ENCODE measurements at regions not wholly inside any gene's neighbourhood (a gene's known extent, or its start where the extent isn't known, plus 50 kb on each side); places are given as distances from the start of the nearest gene placed in this dataset.
"Not testable (repeated sequence)": the region's sequence is repeated elsewhere in the genome, so short reads cannot be mapped to it uniquely, and the experiment has no call there.

DNA sequence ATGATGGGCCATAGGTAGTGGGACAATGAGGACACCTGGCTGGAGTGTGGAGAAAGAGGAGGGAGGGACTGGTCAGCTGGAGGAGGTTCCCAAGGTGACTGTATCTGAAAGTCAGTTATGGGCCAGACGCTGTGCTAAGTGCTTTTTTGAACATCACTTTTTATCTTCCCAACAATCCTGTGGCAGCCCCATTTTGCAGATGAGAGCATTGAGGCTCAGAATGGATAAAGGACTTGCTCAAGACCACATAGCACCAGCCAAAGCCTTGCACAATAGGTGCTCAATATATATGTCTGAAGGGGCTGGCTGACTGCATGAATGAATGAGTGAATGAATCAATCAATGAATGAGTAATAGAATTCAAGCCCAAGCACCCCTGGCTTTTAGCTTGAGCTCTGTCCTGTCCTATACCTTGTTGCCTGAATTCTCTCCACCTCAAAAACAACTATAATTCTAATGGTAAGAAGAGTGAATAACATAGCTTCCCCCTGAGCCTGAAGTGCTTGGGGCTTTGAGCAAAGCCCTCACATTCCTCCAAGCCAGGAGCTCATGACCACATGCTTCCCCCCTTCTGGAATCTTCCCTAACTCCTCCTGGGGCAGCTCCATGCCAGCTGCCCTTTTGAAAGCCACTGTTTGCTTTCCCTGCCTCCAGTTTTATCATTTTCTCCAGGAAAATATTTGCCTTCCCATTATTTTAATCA is 150.9 kb downstream of the RPLP1 start:
- DNase-seq = no peak

DNA sequence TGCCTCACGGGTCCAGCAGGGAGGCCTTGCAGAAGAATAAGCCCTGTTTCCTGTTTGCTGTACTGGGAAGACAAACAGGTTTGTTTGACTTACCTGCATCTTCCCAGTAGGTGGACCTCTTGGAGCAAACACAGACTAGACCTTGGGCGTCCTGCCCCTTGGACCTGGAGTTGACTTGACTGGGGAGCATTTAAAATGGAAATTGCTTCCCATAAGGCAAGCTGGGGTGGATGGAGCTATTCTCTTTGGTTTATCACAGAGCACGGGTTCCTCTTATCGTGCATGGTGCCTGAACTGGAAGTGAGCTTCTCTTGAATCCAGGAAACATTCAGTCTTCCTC is 151.4 kb downstream of the RPLP1 start:
- no peak for DNase-seq

DNA sequence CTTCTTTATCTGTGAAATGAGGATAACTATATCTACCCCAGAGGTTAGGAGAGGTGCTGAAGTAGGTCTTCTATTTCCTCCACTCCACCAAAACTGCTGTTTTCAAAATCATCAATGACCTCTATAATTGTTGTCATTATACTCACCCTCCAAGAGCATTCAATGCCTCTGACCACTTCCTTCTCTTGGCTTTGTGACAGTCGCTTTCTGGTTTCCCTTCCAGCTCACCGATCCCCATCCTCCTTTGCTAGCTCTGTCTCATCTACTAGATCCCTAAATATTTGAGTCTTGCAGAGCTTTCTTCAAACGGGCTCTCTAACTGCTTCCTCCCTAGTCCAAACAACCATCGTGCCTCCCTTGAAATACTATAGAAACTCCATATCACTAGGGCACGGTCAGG is 153.5 kb downstream of the RPLP1 start:
- no peak for DNase-seq

DNA sequence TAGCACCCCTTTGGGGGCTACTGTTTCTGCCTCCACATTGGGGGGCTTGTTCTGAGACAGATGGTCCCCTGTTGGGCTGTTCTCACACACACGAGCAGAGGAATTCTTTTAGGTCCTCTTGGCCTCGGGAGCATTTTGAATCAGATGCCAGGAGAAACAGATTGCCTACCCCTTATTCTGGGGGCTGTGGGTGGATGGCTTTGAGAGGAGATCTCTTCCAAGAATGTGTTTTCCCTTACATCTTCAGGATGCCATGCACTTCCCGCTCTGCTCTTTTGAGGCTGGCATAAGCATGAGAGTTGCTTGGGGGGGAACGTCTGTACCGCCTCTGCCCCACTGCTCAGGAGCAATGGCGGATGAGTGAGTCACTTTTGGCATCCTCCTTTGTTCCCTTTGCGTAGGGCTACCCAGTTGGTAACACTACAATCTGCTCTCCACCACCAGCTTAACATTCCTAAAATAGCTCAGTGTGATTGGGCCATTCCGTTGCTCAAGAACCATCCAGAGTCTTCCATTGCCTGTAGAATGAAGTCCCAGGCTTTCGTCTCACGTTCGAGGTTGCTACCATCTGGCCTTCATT is 154.4 kb downstream of the RPLP1 start:
- no peak for DNase-seq

DNA sequence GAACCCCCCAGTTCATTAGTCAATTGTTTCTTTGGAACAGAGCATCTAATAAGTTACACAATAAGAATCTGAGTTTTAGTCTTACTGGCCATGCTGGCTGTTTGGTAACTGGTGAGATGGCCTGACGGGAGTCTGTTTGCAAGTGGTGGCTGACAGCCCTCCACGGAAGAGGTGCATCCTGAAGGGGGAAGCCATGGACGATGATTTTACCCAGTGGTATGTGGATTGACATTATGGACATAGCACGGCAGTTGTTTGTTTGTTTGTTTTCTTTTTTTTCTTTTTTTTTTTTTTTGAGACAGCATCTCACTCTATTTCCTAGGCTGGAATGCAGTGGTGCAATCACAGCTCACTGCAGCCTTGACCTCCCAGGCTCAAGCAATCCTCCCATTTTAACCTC is 156.0 kb downstream of the RPLP1 start:
- no peak for DNase-seq

DNA sequence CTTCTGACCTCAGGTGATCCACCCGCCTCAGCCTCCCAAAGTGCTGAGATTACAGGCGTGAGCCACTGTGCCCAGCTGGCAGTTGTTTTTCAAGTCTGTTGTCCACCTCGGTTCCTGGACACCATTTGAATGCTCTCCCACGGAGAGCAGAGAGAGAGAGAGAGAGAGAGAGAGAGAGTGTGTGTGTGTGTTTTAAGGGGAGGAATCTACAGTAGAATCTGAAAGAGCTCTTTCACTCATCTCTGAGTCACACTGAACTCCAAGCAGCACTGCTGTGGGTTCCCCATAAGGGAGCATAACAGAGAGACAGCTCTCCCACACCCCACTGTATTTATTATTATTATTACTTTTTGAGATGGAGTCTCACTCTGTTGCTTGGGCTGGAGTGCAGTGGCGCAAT is 156.6 kb downstream of the RPLP1 start:
- no peak for DNase-seq

DNA sequence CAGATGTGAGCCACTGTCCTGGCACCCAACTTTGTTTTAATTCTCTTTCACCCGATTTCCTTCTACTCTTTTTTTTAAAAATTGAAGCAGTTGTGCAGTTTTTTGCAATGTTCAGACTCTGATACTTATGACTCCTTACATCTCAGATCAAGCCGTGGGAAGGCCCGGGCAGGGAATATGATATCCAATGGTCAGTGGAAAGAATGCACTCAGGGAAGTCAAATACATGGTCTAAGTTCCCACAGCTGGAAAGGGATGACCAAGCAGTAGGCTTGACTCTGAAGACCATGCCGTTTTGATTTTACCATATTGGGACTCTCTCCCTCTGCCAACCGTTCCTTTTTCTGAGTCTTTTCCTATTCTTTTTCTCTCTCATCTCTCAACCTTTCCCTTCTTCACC is 157.2 kb downstream of the RPLP1 start:
- DNase-seq = no peak

DNA sequence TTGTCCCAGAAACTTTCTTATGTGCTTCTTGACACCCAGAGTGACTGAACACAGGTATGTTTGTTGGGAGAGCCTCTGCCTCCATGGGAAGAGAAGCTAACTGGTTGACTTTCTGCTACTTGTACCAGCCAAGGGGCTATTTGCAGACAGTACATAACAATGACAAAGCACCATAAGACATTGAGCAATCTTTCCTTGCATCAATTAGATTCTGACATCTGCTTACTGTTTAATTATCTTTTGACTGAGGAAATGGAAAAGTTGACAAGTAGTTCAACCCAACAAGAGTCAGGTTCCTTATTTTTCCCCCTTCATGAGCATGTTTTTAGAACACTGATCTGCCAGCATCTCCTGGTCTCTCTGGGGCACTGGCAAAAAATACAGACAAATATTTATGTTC is 157.7 kb downstream of the RPLP1 start:
- no peak for DNase-seq

DNA sequence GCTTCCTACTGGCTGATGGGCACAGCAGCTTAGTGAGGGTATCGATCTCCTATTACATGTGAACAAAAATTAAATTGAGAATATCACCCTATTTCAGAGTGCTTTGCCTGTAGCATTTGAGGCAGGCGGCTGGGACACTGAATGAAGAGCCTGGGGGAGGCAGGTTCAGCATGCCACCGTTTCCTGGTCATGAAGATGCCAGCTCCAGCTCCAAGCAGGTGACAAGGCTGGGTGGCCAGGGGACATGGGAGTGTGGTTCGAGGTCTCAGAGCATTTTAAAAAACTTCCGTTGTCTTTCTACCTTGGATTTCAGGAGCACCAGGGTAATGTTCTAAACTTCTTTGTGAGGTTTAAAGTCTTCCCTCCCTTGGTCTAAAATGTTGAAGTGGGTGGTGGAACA is 158.2 kb downstream of the RPLP1 start:
- no peak for DNase-seq

DNA sequence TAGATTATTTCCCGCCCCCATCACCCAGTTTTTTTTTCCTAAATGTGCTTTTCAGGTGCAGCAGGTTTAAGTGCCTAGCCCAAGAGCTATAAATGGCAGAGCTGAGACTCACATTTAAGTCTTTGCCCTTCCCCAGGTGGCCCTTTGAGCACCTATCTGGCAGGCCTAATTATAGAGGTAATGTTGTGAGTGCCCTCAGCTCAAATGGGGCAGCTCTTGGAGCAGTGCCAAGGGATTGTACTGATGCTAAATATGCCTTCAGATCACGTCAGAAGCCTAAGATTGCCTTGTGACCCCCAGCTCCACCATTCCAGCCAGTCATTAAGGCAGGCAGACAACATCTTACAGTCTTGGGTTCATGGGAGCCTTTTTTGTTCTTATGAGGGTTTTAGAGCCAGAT is 159.5 kb downstream of the RPLP1 start:
- DNase-seq = no peak

DNA sequence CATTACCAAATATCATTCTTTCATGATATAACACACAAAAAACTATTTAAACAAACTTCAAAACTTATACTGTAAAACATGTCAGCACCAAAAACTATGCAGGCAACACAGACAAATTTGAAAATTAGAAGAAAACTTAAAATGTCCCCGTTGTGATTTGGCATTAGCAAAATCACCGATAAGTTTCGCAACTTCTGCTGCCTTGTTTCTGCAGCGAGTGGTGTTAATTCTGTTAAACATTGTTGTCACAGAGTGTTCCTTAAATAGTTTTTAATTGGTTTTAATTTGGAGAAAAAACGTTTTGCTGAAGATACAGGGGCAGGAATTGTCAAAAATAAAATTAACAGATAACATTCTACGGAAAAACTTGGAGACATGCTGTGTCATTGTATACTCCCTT is 160.6 kb downstream of the RPLP1 start:
- no peak for DNase-seq

DNA sequence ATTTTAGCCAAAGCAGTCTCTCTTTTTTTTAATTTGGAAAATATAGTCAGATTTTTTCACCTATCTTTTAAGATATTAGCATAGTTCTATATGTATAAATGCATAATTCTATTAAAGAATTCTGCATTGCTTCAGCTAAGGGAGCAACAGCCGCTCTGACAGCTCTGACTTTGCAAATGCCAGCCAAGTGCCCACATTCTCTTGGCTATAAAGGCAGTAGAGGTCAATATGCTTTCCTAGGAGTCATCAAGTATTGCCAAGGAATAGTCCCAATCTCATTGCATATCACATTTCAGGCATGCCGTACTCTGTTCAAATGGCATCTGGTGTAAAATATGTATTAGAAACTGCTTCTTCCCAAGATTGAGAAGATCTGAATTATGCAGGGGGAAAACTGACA is 161.4 kb downstream of the RPLP1 start:
- DNase-seq = no peak

DNA sequence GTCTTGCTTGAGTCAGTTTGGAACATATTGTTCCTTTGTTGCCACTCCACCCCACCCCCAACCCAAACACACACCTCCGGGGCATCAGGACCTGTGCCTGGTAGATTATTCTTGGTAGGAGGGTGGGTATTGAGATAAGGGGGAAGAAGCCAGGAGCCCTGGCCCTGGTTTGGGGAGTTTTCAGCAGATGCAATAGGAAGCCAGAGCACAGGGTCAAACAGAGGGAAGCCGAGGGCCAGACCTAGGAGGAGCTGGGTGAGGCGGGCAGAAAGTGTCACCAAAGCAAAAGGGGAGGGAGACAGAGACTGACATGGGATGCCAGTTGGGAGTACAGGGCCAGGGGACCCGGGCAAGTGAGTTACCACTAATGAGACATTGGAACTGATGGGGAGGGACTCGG is 163.1 kb downstream of the RPLP1 start:
- no peak for DNase-seq

DNA sequence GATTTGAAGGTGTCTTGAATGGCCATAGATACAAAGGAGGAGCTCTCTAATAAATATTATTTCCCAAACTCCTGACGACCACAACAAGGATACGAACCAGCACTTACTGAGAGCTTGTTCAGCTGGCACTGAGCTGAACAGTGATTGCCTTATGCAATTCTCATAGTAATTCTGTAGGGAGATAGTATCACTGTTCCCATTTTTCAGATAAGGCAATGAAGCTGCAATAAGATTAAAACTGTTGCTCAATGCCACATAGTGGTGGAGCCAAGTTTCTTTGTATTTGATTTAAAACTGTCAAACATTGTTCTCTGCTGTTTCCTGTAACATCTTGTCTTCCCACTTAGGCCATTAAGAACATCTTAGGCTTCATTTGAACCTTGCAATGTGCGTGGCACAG is 163.9 kb downstream of the RPLP1 start:
- DNase-seq = no peak

DNA sequence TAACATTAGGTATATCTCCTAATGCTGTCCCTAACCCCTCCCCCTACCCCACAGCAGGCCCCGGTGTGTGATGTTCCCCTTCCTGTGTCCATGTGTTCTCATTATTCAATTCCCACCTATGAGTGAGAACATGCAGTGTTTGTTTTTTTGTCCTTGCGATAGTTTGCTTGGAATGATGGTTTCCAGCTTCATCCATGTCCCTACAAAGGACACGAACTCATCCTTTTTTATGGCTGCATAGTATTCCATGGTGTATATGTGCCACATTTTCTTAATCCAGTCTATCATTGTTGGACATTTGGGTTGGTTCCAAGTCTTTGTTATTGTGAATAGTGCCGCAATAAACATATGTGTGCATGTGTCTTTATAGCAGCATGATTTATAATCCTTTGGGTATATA is 164.5 kb downstream of the RPLP1 start:
- DNase-seq = not testable (repeated sequence)

DNA sequence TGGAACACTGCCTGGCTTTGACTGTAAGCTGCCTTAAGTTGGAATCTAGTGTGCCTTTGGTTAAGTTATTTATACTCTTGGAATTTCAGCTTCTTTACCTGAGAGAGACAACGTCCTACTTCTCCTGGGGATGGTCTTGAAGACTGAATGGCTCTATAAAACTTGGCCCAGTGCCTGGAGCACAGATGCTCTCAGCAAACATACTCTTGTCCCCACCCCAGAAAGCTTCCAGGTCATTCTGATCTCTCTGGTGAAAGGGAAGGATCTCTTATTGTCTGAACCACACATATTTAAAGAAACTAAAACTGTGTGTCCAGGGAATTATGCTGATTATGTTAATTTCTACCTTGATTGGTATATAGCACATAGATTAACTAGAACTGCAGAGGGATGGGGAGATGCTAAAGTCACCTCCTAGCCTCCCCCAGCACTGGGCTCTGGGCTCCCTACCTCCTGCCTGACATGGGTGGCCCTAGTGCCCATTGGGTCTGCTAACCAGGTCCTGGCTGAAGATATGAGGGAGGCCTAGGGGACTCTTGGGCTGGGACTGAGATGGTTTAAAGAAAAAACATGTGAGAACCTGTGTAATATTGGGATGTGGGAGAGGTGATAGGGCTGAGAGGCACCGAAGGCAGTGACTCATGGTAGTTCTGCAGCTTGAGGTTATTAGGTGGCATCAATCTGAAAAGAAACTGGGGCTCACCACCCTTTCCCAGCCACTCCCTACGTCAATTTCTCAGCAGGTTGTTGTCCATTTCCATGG is 171.0 kb downstream of the RPLP1 start:
- DNase-seq = no peak

DNA sequence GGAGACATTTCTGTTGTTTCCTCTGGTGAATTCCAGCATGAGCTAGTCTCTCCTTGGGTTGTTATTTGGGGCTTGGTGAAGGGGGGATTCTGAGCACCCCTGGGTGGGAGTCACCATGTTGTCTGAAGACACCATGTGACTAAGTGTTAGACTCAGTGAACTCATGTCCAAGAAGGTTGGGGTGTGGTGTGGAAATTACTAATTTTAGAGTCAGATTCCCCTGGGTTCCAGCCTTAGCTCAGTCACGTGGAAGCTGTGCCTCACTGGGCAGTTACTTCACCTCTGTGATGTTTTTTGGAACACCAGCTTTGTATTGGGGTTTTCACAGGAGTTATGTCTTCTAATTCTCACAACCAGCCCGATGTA is 171.5 kb downstream of the RPLP1 start:
- no peak for DNase-seq

DNA sequence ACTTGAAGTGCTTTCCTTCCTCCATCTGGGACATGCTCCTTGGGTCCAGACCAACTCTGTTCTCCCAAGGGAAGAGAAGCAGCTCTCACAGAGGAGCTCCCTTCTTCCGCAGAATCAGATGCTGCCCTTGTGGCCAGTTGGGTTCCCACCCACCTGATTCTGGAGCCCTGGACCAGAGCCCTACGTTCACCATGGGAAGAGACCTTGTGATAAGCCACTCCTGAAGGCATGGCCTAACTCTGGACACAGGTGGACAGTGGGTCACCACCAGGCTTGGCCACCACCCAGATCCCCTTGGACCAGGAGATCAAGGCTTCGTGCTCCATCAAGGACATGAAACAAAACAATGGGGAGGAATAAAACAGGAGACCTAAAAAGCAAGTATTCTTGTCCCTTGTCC is 172.2 kb downstream of the RPLP1 start:
- DNase-seq = no peak

DNA sequence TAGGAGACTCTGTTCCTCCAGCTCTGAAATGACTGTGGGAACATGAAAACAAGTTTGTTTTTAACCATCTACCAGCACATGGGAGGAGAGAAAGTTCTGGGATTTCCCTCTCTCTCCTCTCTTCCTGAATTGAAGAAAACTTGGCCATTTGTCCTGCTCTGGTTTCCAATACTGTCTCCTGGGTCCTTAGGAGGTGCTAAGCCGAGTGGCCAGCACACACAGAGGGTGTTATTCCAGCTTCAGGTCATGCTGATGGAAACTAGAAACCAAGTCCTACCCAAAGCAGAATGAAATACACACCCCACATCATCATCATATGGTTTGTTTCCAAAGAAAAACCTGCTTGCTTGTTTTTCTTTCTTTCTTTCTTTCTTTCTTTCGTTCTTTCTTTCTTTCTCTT is 172.7 kb downstream of the RPLP1 start:
- DNase-seq = no peak

DNA sequence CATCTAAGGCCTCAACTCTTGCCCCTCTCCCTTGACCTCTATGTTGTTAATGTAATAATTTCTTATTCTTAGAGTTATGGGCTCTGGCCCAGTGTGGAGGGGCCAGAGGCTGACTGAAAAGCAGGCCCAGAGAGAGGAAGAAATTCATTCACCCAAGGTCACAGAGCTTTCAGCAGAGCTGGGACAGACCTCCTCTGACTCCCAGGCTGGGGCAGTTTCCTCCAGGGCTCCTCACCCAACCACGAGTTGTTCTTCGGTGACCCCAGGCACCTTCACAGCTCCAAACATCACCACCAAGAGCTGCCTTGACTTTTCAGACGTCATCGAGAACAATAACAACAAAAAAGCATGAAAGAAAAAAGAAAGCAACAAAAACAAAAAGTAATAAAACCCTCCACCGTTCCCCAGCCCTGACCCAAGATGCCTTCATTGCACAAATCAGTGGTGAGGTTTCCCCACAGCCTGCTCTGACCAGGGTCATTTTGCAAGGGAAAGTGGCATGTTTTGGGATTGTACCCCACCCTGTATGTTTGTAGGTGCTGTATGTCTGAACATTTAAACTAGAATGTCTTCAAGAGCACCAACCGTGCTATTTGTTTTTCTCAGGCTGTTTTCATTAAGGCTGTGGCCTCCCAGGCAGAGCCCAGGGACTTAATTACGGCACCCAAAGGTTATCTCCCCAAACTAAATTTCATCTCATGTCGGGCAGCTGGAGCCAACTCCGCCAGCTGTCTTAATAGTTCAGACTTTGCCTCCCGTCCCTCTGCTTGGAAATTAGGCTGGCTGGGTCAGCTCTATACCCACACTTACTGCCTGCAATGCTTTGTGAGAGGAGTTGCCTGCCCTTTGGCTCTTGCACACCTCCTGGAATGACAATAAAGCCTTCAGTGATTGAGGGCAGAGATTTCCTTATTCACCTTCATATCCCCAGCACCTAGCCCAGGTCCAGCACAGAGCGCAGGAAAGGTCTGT is 173.8 kb downstream of the RPLP1 start:
- no peak for DNase-seq

DNA sequence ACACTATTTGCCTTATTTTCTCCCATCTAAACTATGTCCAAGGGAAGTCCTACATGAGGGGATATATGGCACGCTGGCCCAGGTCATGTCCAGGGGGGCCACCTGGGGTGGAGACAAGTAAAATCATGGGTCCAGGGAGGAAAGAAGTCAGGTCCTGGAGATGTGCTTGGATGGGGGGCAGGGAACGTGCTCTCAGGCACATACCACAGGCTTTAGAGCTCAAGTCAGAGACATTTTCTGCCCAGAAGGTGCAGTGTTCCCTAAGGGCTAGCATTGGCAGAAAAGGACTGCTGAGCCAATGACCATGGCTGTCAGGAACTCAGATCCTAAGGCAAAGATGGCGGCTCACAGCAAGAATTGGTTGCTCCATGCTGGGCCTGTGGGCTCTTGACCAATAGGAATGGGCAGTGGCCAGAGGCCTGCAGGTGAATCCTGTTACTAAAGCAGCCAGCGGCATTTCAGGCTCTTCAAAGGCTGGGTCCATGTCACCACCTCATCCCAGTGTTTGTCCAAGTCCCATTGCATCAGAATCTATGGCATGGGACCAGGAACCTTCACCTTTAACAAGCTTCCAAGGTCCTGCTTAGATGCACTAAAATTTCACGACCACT is 175.0 kb downstream of the RPLP1 start:
- no peak for DNase-seq

DNA sequence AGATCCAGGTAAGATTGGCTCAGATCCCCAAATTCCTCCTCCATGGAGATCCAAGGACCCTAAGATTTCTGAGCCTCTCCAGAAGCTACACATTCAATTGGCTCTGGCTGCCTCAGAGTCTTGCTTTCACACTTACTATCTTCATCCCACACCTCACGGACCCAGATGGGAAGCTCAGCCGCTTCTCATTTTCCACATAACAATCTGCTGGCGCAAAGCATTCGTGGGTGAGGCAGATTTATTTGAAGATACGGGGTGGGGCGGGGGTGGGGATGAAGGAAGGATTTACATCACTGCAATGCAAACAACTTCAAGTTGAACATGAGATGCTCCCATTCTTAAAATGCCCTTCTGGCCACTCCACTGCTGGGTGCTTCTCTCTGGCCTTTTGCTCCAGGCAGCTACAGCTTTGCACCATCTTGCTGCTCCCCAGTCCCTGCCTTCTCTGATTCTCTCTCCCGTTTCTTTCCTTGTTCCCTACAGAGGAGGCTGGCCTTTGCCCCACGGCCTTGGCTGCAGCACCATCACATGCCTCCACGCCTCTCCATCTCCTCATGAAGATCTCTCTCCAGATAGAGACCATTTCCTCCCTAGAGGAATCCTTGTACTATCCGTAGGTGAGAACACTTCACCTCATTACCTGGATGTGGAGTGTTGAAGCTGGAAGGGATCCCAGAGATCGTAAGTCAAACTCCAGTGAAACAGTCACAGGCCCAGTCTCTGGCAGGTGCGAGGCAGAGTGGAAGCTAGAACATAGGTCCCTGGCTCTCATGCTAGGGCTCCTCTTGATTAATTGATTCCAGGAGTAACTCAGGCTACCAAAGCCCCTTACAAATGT is 175.9 kb downstream of the RPLP1 start:
- DNase-seq = no peak

Measured in 8988T (cell line).